ENCODE measurements at regions not wholly inside any gene's neighbourhood (a gene's known extent, or its start where the extent isn't known, plus 50 kb on each side); places are given as distances from the start of the nearest gene placed in this dataset.
"Not testable (repeated sequence)": the region's sequence is repeated elsewhere in the genome, so short reads cannot be mapped to it uniquely, and the experiment has no call there.

- intact Hi-C loops (cut with micrococcal nuclease), result no loop called here
- Histone ChIP-seq H3K4me1 (peaks cover 9% of the 10 kb centered on the region), H3K27me3 (ENCODE audit: low read depth) (no peaks in the 10 kb centered on the region), H3K4me3 (no peak overlapping the region), H3K36me3 (no peaks in the 10 kb centered on the region), H3K27ac (replicated peaks) (no peak overlapping the region), H3K9me3 (replicated peaks) (peaks cover 24% of the 10 kb centered on the region)
- TF ChIP-seq, protein P1, sequence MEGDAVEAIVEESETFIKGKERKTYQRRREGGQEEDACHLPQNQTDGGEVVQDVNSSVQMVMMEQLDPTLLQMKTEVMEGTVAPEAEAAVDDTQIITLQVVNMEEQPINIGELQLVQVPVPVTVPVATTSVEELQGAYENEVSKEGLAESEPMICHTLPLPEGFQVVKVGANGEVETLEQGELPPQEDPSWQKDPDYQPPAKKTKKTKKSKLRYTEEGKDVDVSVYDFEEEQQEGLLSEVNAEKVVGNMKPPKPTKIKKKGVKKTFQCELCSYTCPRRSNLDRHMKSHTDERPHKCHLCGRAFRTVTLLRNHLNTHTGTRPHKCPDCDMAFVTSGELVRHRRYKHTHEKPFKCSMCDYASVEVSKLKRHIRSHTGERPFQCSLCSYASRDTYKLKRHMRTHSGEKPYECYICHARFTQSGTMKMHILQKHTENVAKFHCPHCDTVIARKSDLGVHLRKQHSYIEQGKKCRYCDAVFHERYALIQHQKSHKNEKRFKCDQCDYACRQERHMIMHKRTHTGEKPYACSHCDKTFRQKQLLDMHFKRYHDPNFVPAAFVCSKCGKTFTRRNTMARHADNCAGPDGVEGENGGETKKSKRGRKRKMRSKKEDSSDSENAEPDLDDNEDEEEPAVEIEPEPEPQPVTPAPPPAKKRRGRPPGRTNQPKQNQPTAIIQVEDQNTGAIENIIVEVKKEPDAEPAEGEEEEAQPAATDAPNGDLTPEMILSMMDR (IDR thresholded peaks at IDR 0.05; ENCODE audit: borderline replicate concordance), result no peak
- DNase-seq, result no peak
These were observed 197.4 kb downstream of the KBTBD2 start for GRCh38 chr7:32694182-32694581.

DNA sequence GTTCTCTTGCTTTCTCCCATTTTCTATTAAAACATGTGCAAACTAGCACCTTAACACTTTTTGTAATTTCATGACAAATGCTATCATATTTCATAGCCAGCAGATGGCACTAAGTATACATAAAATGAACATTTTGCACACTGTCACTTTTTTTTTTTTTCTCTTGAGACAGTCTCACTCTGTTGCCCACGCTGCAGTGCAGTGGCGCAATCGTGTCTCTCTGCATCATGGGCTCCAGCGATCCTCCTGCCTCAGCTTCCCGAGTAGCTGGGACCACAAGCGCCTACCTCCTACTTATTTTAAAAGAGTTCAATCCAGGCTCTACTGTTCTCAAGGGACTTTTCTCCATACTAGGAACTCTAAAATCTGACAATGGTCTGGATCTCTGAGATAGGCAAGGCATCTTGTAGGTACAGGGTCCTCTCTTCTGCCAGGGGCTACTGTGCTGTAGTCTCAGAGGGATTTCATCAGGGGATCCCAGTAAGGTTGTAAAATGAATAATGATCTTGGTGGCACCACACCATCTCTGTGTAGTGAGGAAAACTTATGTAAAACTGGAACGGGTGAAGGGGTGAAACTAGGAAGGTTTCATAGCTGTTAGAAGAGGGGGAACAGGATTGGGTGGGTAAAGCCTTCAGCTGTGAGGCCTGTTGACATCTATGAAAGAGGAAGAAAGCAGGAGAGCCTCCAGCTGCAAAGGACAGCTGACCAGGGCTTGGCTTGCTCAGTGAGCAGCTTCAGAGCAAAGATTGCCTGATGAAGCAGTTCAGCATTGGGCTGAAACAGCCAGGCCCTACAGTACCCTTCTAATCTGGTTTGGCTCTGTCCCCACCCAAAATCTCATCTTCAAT is 196.9 kb downstream of the AVL9 start:
- H3K36me3 ChIP-seq; H3K27me3 ChIP-seq (ENCODE audit: low read depth); intact Hi-C loops (cut with micrococcal nuclease); H3K4me1 ChIP-seq: not testable (repeated sequence)
- TF ChIP-seq, protein P1 (IDR thresholded peaks at IDR 0.05; ENCODE audit: borderline replicate concordance), result peak; percentile 54
- peak overlapping the region; percentile 18 for H3K4me3 ChIP-seq
- peaks cover 21% of the 10 kb centered on the region for H3K9me3 ChIP-seq (replicated peaks)
- peak; percentile 40 for DNase-seq
- peak overlapping the region; percentile 12 for H3K27ac ChIP-seq (replicated peaks)

DNA sequence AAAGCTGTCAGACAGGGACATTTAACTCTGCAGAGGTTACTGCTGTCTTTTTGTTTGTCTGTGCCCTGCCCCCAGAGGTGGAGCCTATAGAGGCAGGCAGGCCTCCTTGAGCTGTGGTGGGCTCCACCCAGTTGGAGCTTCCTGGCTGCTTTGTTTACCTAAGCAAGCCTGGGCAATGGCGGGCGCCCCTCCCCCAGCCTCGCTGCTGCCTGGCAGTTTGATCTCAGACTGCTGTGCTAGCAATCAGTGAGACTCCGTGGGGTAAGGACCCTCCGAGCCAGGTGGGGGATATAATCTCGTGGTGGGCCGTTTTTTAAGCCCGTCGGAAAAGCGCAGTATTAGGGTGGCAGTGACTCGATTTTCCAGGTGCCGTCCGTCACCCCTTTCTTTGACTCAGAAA is 192.8 kb downstream of the AVL9 start:
- H3K27ac ChIP-seq (replicated peaks); intact Hi-C loops (cut with micrococcal nuclease); H3K4me3 ChIP-seq; H3K9me3 ChIP-seq (replicated peaks); H3K4me1 ChIP-seq; DNase-seq; H3K27me3 ChIP-seq (ENCODE audit: low read depth); H3K36me3 ChIP-seq: not testable (repeated sequence)

- no peak for DNase-seq
- no peak overlapping the region for H3K4me3 ChIP-seq
- TF ChIP-seq, protein P1 (IDR thresholded peaks at IDR 0.05; ENCODE audit: borderline replicate concordance), result no peak
- H3K36me3 ChIP-seq, result peaks cover 5% of the 10 kb centered on the region
- intact Hi-C loops (cut with micrococcal nuclease), result no loop called here
- no peaks in the 10 kb centered on the region for H3K4me1 ChIP-seq
- no peaks in the 10 kb centered on the region for H3K9me3 ChIP-seq (replicated peaks)
- H3K27ac ChIP-seq (replicated peaks), result no peak overlapping the region
- H3K27me3 ChIP-seq (ENCODE audit: low read depth), result no peaks in the 10 kb centered on the region
These were observed 185.9 kb downstream of the AVL9 start for GRCh38 chr7:32681174-32681518.

DNA sequence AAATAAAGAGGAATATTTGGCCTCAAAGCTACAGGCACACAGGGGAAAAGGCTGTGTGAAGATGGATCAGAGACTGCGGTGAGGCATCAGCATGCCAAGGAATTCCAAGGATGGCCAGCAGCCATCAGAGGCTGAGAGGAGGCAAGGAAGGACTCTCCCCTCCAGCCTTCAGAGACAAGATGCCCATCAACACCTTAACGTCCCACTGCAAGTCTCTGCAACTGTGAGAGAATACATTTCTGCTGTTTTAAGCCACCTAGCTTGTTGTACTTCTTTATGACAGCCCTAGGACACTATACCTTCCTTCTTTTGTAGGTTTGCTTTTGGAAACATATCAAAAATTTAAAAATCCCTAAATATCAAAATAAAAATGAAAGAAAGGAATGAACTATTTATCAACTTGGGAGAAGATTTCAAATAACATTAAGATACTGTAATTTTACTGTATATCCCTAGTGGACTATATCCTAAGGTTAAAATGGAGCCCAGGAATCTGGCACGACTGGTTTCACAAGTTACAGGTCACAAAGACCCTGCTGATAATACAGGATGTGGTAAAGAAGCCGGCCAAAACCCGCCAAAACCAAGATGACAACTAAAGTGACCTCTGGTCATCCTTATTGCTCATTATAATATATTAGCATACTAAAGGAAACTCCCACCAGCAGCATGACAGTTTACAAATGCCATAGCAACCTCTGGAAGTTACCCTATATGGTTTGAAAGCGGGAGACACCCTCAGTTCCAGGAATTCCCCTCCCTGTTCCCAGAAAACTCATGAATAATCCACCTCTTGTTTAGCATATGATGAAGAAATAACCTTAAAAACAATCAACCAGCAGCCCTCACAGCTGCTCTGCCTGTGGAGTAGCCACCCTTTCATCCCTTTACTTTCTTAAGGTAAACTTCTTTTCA is 185.2 kb downstream of the AVL9 start:
- TF ChIP-seq, protein P1 (IDR thresholded peaks at IDR 0.05; ENCODE audit: borderline replicate concordance), result no peak
- Histone ChIP-seq H3K27ac (replicated peaks) (no peak overlapping the region), H3K4me3 (no peak overlapping the region), H3K4me1 (no peaks in the 10 kb centered on the region), H3K9me3 (replicated peaks) (no peaks in the 10 kb centered on the region), H3K36me3 (peaks cover 9% of the 10 kb centered on the region), H3K27me3 (ENCODE audit: low read depth) (no peaks in the 10 kb centered on the region)
- intact Hi-C loops (cut with micrococcal nuclease), result no loop called here
- DNase-seq, result no peak

Data from left ventricle myocardium inferior (tissue), 1 donor.